ENCODE measurements at regions not wholly inside any gene's neighbourhood (a gene's known extent, or its start where the extent isn't known, plus 50 kb on each side); places are given as distances from the start of the nearest gene placed in this dataset.

- TF ChIP-seq CTCF (IDR thresholded peaks at IDR 0.05): no peak
- no peak for ATAC-seq (ENCODE audit: low FRiP score)
- DNase-seq (ENCODE audit: low spot score): no peak
Observed at GRCh38 chr5:161138751-161139455, 286.9 kb upstream of the ATP10B start.

GRCh38 chr5:161134956-161135355 is 282.9 kb upstream of the ATP10B start:
- TF ChIP-seq CTCF (IDR thresholded peaks at IDR 0.05): no peak
- DNase-seq (ENCODE audit: low spot score): no peak
- ATAC-seq (ENCODE audit: low FRiP score): no peak

- no peak for TF ChIP-seq CTCF (IDR thresholded peaks at IDR 0.05)
- DNase-seq (ENCODE audit: low spot score): no peak
- ATAC-seq (ENCODE audit: low FRiP score): no peak
Observed at GRCh38 chr5:161134083-161134482, 282.1 kb upstream of the ATP10B start.

GRCh38 chr5:161115941-161116340 is 263.9 kb upstream of the ATP10B start:
- no peak for TF ChIP-seq CTCF (IDR thresholded peaks at IDR 0.05)
- no peak for ATAC-seq (ENCODE audit: low FRiP score)

GRCh38 chr5:161112371-161112770 is 260.4 kb upstream of the ATP10B start:
- ATAC-seq (ENCODE audit: low FRiP score) (no peak), DNase-seq (ENCODE audit: low spot score) (no peak)
- no peak for TF ChIP-seq CTCF (IDR thresholded peaks at IDR 0.05)

More at GRCh38 chr5:161115941-161116340, 263.9 kb upstream of the ATP10B start:
- no peak for DNase-seq (ENCODE audit: low spot score)

- ATAC-seq (ENCODE audit: low FRiP score): no peak
- TF ChIP-seq CTCF (IDR thresholded peaks at IDR 0.05): no peak
- DNase-seq (ENCODE audit: low spot score): no peak
Observed at GRCh38 chr5:161105525-161105924, 253.5 kb upstream of the ATP10B start.

GRCh38 chr5:161098516-161098915 is 246.5 kb upstream of the ATP10B start:
- TF ChIP-seq CTCF (IDR thresholded peaks at IDR 0.05): no peak
- ATAC-seq (ENCODE audit: low FRiP score) (no peak), DNase-seq (ENCODE audit: low spot score) (no peak)
